Uterus (tissue), 2 donors: ENCODE measurements at regions not wholly inside any gene's neighbourhood (a gene's known extent, or its start where the extent isn't known, plus 50 kb on each side); places are given as distances from the start of the nearest gene placed in this dataset.

Experiments
- CTCF ChIP-seq, 4 experiments: fragments of 200-600 bp in 2 of 4; fragments of 450-650 bp in 2 of 4; sonication (generic) in 2 of 4; IDR thresholded peaks; one replicate each; pipeline ENCODE4 v1.5.1; 2016 to 2019; ENCODE audit warnings: antibody characterized with exemption in 4 of 4, mild to moderate bottlenecking in 2 of 4, moderate library complexity in 1 of 4
- POLR2A ChIP-seq, 2 donors: fragments of 450-650 bp; IDR thresholded peaks; one replicate each; pipeline ENCODE4 v1.6.1; 2016; ENCODE audit warnings: antibody characterized with exemption in 2 of 2, mild to moderate bottlenecking in 1 of 2, moderate library complexity in 1 of 2

- no peak for TF ChIP-seq CTCF (IDR thresholded peaks at IDR 0.05)
- no peak for TF ChIP-seq POLR2A (IDR thresholded peaks at IDR 0.05)
Measured at GRCh38 chr10:44056967-44057805, 327.7 kb downstream of the CXCL12 start.
